HG02970 (cell line): ENCODE measurements at regions not wholly inside any gene's neighbourhood (a gene's known extent, or its start where the extent isn't known, plus 50 kb on each side); places are given as distances from the start of the nearest gene placed in this dataset.

Experiments used
- ATAC-seq: cut with Tn5 transposase; IDR thresholded peaks from one replicate; pipeline ENCODE4 v1.9.1; 2021; ENCODE audit warnings: mild to moderate bottlenecking, moderate library complexity, moderate number of reproducible peaks; ENCODE audit not compliant: unreplicated experiment, low FRiP score

GRCh38 chr18:46338766-46339165 lies 234.6 kb downstream of the HAUS1 start:
- no peak for ATAC-seq

- ATAC-seq = no peak
Measured at GRCh38 chr18:46340716-46341115, 236.5 kb downstream of the HAUS1 start.

GRCh38 chr18:46341986-46342525 lies 237.9 kb downstream of the HAUS1 start:
- no peak for ATAC-seq

- ATAC-seq = no peak
Measured at GRCh38 chr18:46343456-46343855, 239.3 kb downstream of the HAUS1 start.

- peak; percentile 67 for ATAC-seq
Measured at GRCh38 chr18:46343931-46344372, 239.8 kb downstream of the HAUS1 start.

- ATAC-seq = no peak
Measured at GRCh38 chr18:46344416-46345180, 240.4 kb downstream of the HAUS1 start.

- ATAC-seq = no peak
Measured at GRCh38 chr18:46345181-46345465, 240.9 kb downstream of the HAUS1 start.

GRCh38 chr18:46346213-46346612 lies 242.0 kb downstream of the HAUS1 start:
- no peak for ATAC-seq

GRCh38 chr18:46346896-46347630 lies 242.9 kb downstream of the HAUS1 start:
- ATAC-seq = no peak

- ATAC-seq = no peak
Measured at GRCh38 chr18:46350598-46351159, 246.5 kb downstream of the HAUS1 start.

- no peak for ATAC-seq
Measured at GRCh38 chr18:46352520-46353250, 248.5 kb downstream of the HAUS1 start.

GRCh38 chr18:46353460-46353859 lies 249.3 kb downstream of the HAUS1 start:
- no peak for ATAC-seq

- no peak for ATAC-seq
Measured at GRCh38 chr18:46356278-46357033, 252.3 kb downstream of the HAUS1 start.

GRCh38 chr18:46360102-46360699 lies 256.0 kb downstream of the HAUS1 start:
- ATAC-seq = no peak

GRCh38 chr18:46360866-46361265 lies 256.7 kb downstream of the HAUS1 start:
- no peak for ATAC-seq

GRCh38 chr18:46362533-46362932 lies 258.3 kb downstream of the HAUS1 start:
- ATAC-seq = no peak

GRCh38 chr18:46364048-46364447 lies 259.9 kb downstream of the HAUS1 start:
- no peak for ATAC-seq

- no peak for ATAC-seq
Measured at GRCh38 chr18:46366201-46366600, 262.0 kb downstream of the HAUS1 start.

- no peak for ATAC-seq
Measured at GRCh38 chr18:46366751-46367376, 262.7 kb downstream of the HAUS1 start.
